ENCODE measurements at regions not wholly inside any gene's neighbourhood (a gene's known extent, or its start where the extent isn't known, plus 50 kb on each side); places are given as distances from the start of the nearest gene placed in this dataset.

DNA sequence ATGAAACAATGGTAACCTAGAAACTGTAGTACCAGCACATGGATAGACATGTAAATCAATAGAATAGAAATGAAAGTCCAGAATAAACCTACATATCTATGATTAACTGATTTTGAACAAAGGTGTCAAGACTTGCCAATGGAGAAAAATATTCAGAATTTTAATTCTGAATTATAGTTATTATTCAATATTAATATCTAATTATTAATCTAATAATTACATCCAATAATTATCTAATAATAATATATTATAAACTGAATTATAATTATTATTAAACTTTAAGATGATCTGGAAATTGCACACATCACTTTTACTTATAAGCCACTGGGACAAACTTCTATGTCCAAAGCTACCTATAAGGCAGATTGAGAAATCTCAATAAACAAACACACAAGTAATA is 1365.2 kb upstream of the ADGRL3 start:
- TF ChIP-seq, protein P1, sequence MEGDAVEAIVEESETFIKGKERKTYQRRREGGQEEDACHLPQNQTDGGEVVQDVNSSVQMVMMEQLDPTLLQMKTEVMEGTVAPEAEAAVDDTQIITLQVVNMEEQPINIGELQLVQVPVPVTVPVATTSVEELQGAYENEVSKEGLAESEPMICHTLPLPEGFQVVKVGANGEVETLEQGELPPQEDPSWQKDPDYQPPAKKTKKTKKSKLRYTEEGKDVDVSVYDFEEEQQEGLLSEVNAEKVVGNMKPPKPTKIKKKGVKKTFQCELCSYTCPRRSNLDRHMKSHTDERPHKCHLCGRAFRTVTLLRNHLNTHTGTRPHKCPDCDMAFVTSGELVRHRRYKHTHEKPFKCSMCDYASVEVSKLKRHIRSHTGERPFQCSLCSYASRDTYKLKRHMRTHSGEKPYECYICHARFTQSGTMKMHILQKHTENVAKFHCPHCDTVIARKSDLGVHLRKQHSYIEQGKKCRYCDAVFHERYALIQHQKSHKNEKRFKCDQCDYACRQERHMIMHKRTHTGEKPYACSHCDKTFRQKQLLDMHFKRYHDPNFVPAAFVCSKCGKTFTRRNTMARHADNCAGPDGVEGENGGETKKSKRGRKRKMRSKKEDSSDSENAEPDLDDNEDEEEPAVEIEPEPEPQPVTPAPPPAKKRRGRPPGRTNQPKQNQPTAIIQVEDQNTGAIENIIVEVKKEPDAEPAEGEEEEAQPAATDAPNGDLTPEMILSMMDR (IDR thresholded peaks at IDR 0.05) = no peak
- TF ChIP-seq POLR2A (IDR thresholded peaks at IDR 0.05) = no peak

Measured in Peyer's patch (tissue), 4 donors.